Activated CD4-positive, alpha-beta memory T cell treated with anti-CD3 and anti-CD28 coated beads for 36 hours (primary cell): ENCODE measurements at regions not wholly inside any gene's neighbourhood (a gene's known extent, or its start where the extent isn't known, plus 50 kb on each side); places are given as distances from the start of the nearest gene placed in this dataset.
"Not testable (repeated sequence)": the region's sequence is repeated elsewhere in the genome, so short reads cannot be mapped to it uniquely, and the experiment has no call there.

ENCODE experiments used
- CTCF ChIA-PET: fragments of 350-600 bp; sonication (Branson Sonifier 250); formaldehyde crosslinking; loops from one replicate; lab custom pipeline; 2021; ENCODE audit warnings: antibody characterized with exemption, inconsistent platforms; lab: Charles Lee
- POLR2A ChIA-PET: fragments of 350-600 bp; sonication (Branson Sonifier 250); formaldehyde crosslinking; loops from one replicate; lab custom pipeline; 2021; ENCODE audit warnings: antibody characterized with exemption; lab: Charles Lee
- DNase-seq: peaks from one replicate; pipeline ENCODE4 v3.0.0-alpha.2; 2020
- H3K27ac Mint-ChIP-seq: one replicate; pipeline ENCODE4 v1.8.0; 2021; ENCODE audit warnings: mixed read lengths
- H3K27me3 Mint-ChIP-seq: one replicate; pipeline ENCODE4 v1.8.0; 2021; ENCODE audit warnings: mixed read lengths
- H3K36me3 Mint-ChIP-seq: one replicate; pipeline ENCODE4 v1.8.0; 2021; ENCODE audit warnings: mixed read lengths
- H3K4me1 Mint-ChIP-seq: one replicate; pipeline ENCODE4 v1.8.0; 2021; ENCODE audit warnings: low read depth, mixed read lengths
- H3K4me3 Mint-ChIP-seq: one replicate; pipeline ENCODE4 v1.8.0; 2021; ENCODE audit warnings: mild to moderate bottlenecking, mixed read lengths
- H3K9me3 Mint-ChIP-seq: one replicate; pipeline ENCODE4 v1.8.0; 2021; ENCODE audit warnings: mixed read lengths
- intact Hi-C: fragments of 100-400 bp; cut with micrococcal nuclease; formaldehyde crosslinking; loops from one replicate; pipeline ENCODE4 v1.15.1; 2023

DNA sequence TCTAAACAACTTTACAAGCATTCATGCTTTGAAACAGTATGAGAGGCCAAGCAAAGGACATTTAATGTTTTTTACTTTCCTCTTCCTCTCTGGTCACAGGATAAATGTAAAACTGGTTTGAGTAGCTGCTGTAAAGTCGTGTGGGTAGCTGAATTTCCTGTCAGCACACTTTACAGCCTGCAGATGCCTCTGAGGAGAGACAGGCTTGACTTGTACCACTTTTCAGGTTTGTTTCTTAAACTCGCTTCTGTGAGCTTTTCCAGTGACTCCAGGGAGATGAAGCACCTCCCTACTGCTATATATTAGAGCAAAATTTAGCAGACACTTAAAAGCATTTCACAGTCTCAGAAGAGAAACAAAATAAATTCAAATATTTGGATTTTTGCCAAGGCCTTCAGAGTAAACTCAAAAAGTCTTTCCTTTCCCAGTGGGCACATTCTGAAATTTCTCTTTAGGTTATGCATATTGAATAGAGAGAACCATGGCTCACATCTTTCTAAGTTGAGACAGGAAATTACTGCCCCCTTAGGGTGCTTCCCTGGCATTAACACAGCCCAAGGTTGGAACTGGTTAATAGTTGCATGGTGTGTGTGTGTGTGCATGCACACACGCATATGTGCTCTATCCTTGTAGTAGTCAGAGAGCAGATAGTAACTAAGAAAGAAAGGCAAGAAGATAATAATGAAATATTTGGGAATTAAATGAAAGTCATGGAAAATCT is 557.3 kb upstream of the MIS18BP1 start:
- H3K27me3 Mint-ChIP-seq: no peaks in the 10 kb centered on the region
- CTCF ChIA-PET: no interaction called here
- H3K4me1 Mint-ChIP-seq: no peaks in the 10 kb centered on the region
- H3K36me3 Mint-ChIP-seq: no peaks in the 10 kb centered on the region
- H3K9me3 Mint-ChIP-seq: no peaks in the 10 kb centered on the region
- POLR2A ChIA-PET: no interaction called here
- intact Hi-C loops: no loop called here
- no peak for DNase-seq
- no peak overlapping the region for H3K4me3 Mint-ChIP-seq
- no peak overlapping the region for H3K27ac Mint-ChIP-seq

DNA sequence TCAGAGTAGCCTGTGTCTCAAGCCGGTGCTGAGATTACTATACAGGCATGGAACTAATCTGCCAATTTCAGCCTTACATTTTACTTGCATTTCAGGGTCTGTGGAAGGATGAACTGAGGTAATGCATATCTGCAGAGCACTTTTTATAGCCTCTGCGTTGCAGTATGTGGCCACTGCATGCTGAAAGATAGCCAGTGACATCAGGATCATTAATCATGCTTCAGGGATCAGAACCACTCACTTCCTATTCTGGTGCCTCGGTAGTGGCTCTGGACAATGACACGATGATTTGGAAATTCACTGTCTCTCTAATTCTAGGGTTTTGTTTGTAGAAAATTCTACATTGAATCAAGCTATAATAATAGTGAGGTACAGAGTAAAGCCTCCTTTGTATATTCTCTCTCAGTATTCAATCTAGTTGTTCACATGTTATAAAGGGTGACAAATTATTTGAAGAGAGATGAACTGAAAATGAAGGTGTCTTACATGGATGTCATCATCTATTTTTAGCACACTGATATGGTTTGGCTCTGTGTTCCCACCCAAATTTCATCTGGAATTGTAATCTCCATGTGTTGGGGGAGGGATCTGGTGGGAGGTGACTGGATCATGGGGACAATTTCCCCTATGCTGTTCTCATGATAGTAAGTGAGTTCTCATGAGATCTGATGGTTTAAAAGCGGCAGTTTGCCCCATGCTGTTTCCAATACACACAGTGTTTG is 554.3 kb upstream of the MIS18BP1 start:
- H3K4me3 Mint-ChIP-seq: no peak overlapping the region
- H3K9me3 Mint-ChIP-seq: no peaks in the 10 kb centered on the region
- intact Hi-C loops: no loop called here
- H3K27me3 Mint-ChIP-seq: no peaks in the 10 kb centered on the region
- ChIA-PET POLR2A (no interaction called here), CTCF (no interaction called here)
- no peaks in the 10 kb centered on the region for H3K36me3 Mint-ChIP-seq
- DNase-seq: no peak
- H3K4me1 Mint-ChIP-seq: no peaks in the 10 kb centered on the region
- no peak overlapping the region for H3K27ac Mint-ChIP-seq

DNA sequence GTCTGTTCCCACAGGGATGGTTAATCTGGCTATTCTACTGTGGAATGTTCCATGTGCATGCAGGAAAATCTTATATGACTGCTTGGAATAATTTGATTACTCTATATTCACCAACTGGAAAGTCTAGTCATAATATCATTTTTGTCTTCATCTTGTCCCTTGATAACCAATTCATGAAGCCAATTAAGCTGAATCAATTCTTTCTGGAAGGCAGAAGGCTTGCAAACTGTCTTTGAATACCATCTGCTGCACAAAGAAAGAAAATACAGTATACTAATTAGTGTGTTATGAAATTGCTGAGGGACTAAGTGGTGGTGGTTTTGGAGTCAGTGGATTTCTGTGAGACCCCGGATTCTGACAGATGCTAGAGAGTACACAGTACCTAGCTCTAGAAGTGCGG is 546.5 kb upstream of the MIS18BP1 start:
- ChIA-PET POLR2A (no interaction called here), CTCF (no interaction called here)
- Mint-ChIP-seq H3K27me3 (no peaks in the 10 kb centered on the region), H3K4me3 (no peak overlapping the region), H3K9me3 (no peaks in the 10 kb centered on the region), H3K27ac (no peak overlapping the region), H3K36me3 (no peaks in the 10 kb centered on the region), H3K4me1 (no peaks in the 10 kb centered on the region)
- DNase-seq: no peak
- intact Hi-C loops: no loop called here

DNA sequence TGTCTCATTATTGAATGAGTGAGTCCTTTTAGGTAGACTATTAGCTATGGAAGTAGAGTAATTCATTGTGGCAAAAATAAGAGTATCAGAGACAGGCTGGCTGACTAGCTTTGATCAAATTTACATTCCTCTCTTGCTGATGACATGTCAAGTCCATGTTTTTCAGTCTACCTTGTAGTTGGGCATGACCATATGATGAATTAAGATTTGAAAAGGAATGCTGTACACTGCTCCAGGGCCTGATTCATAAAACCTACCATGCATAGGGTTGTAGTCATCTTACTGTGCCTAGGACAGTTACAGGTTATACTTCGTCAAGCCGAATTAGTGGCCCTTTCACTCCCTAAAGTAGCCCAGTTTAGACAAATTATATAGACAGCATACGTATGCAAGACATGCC is 545.7 kb upstream of the MIS18BP1 start:
- no peak overlapping the region for H3K27ac Mint-ChIP-seq
- intact Hi-C loops: no loop called here
- no peaks in the 10 kb centered on the region for H3K27me3 Mint-ChIP-seq
- no peaks in the 10 kb centered on the region for H3K9me3 Mint-ChIP-seq
- POLR2A ChIA-PET: no interaction called here
- H3K36me3 Mint-ChIP-seq: no peaks in the 10 kb centered on the region
- H3K4me1 Mint-ChIP-seq: no peaks in the 10 kb centered on the region
- CTCF ChIA-PET: no interaction called here
- no peak overlapping the region for H3K4me3 Mint-ChIP-seq
- DNase-seq: no peak

DNA sequence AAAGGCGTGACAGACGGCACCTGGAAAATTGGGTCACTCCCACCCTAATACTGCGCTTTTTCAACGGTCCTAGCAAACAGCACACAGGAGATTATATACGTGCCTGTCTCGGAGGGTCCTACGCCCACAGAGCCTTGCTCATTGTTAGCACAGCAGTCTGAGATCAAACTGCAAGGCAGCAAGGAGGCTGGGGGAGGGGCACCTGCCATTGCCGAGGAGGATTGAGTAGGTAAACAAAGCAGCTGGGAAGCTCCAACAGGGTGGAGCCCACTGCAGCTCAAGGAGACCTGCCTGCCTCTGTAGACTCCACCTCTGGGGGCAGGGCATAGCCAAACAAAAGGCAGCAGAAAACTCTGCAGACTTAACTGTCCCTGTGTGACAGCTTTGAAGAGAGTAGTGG is 543.0 kb upstream of the MIS18BP1 start:
- H3K27me3 Mint-ChIP-seq, POLR2A ChIA-PET, CTCF ChIA-PET, DNase-seq, H3K4me3 Mint-ChIP-seq, H3K9me3 Mint-ChIP-seq, H3K27ac Mint-ChIP-seq, H3K36me3 Mint-ChIP-seq, intact Hi-C loops, H3K4me1 Mint-ChIP-seq: not testable (repeated sequence)

DNA sequence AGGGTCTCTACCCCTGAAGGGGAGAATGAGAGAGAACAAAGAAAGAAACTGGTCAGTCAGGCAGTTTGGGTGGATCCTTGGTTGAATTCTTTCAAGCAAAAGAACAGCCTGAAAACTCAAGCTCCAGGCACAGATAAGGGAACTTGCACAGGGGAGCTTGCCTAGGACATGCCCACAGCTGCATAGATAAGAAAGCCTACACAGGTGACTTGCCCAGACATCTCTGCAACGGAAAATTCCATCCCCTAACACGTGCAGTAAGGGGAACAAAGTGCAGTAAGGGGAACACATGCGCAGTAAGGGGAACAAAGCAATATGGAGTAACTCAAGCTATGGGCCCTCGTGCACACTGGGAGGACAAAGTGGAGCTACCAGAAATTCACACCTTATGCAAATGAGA is 540.1 kb upstream of the MIS18BP1 start:
- CTCF ChIA-PET: no interaction called here
- H3K27me3 Mint-ChIP-seq: no peaks in the 10 kb centered on the region
- no peaks in the 10 kb centered on the region for H3K4me1 Mint-ChIP-seq
- H3K36me3 Mint-ChIP-seq: no peaks in the 10 kb centered on the region
- POLR2A ChIA-PET: no interaction called here
- no peak overlapping the region for H3K4me3 Mint-ChIP-seq
- H3K9me3 Mint-ChIP-seq: peaks cover 3% of the 10 kb centered on the region
- no peak for DNase-seq
- intact Hi-C loops: no loop called here
- H3K27ac Mint-ChIP-seq: no peak overlapping the region

DNA sequence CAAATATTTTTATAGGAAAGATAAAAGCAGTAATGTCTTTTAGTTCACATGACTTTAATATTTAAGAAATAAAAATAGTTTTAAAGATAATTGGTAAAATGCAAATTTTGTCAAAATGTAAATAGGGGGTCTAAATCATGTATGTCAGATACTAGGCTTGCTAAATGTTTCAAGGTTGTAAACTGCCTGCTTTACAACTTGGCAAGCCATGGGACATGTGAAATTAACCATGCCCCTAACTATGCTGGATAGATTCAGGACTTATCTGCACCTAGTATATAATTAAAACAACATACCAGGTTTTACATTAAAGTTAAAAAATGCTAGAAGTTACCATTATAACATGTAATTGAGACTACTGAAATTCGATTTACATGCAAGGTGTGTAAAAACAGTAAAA is 537.3 kb upstream of the MIS18BP1 start:
- Mint-ChIP-seq H3K4me1 (no peaks in the 10 kb centered on the region), H3K36me3 (no peaks in the 10 kb centered on the region), H3K9me3 (peaks cover 18% of the 10 kb centered on the region), H3K4me3 (no peak overlapping the region), H3K27me3 (no peaks in the 10 kb centered on the region), H3K27ac (no peak overlapping the region)
- POLR2A ChIA-PET: no interaction called here
- DNase-seq: no peak
- CTCF ChIA-PET: no interaction called here
- intact Hi-C loops: no loop called here

DNA sequence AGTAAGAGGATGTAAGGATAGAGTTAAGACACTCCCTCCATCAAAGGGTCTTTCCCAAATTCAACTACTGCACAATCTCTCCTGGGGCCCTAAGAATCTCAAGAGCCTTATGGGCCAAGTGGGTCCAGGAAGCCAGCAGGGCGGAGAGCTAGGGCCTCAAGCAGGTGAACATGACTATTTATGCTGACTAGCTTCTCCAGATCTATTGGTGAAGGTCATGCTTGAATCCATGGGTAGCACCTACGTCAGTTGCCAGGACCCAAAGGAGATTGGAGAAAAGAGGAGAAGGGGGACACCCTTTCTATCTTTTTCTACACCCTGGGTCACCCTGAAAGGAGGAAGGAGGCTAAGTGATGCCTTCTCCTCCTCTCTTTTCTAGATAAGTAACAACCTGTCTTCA is 534.2 kb upstream of the MIS18BP1 start:
- Mint-ChIP-seq H3K27me3 (no peaks in the 10 kb centered on the region), H3K4me1 (no peaks in the 10 kb centered on the region), H3K27ac (no peak overlapping the region), H3K36me3 (no peaks in the 10 kb centered on the region), H3K9me3 (peaks cover 34% of the 10 kb centered on the region), H3K4me3 (no peak overlapping the region)
- intact Hi-C loops: no loop called here
- ChIA-PET CTCF (no interaction called here), POLR2A (no interaction called here)
- DNase-seq: no peak

DNA sequence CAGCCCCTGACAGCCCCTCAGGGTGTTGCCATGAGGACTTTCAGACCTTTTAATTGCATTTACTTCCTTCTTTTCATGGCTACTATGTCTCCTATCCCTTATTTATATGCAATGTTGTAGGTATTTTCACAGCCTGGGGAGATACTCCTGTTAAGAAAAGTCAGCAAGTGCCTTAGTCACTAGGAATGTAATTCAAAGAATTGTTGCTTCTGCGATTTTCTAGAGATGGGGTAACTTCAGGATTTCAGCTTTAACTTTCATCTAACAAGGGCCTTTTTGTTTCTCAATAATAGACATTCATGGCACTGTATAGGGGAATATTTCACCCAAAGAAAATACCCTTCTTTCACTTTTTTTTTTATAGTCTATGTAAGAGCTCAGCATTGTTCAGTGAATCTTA is 533.3 kb upstream of the MIS18BP1 start:
- Mint-ChIP-seq H3K36me3 (no peaks in the 10 kb centered on the region), H3K4me3 (no peak overlapping the region), H3K9me3 (peaks cover 34% of the 10 kb centered on the region), H3K4me1 (no peaks in the 10 kb centered on the region), H3K27ac (no peak overlapping the region), H3K27me3 (no peaks in the 10 kb centered on the region)
- CTCF ChIA-PET: no interaction called here
- intact Hi-C loops: no loop called here
- DNase-seq: no peak
- POLR2A ChIA-PET: no interaction called here

DNA sequence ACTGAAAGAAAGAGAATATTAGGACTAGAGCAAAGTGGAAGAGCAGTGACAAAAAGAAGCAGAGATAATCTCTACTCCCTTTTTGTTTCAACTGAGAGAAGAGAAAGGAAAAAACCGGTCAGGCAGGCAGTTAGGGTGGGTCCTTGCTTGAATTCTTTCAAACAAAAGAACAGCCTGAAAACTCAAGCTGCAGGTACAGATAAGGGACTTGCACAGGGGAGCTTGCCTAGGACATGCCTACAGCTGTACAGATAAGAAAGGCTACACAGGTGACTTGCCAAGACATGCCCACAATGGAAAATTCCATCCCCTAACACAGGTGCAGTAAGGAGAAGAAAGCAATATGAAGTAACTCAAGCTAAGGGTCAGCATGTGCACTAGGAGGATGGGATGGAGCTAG is 532.2 kb upstream of the MIS18BP1 start:
- ChIA-PET POLR2A (no interaction called here), CTCF (no interaction called here)
- no peaks in the 10 kb centered on the region for H3K27me3 Mint-ChIP-seq
- H3K9me3 Mint-ChIP-seq: peaks cover 41% of the 10 kb centered on the region
- H3K4me3 Mint-ChIP-seq: no peak overlapping the region
- no peaks in the 10 kb centered on the region for H3K36me3 Mint-ChIP-seq
- intact Hi-C loops: no loop called here
- H3K27ac Mint-ChIP-seq: no peak overlapping the region
- no peak for DNase-seq
- no peaks in the 10 kb centered on the region for H3K4me1 Mint-ChIP-seq

DNA sequence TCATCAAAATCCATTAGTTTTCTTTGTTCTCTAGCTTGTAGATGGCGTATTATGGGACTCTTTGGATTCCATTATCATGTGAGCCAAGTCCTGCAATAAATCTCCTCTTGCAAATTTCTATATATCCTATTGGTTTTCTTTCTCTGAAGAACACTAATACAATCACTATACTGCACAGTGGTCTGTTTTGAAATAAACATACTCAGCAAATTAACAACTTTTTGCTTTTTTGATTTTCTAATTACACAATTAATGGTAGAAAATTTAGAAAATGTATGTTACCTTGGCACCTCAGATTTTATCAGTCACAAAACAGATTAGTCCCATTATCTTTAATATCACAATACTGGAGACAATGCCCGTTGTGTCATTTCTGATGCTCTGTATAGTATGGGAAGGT is 513.2 kb upstream of the MIS18BP1 start:
- intact Hi-C loops: no loop called here
- DNase-seq: no peak
- Mint-ChIP-seq H3K27ac (no peak overlapping the region), H3K4me1 (no peaks in the 10 kb centered on the region), H3K27me3 (no peaks in the 10 kb centered on the region), H3K4me3 (no peak overlapping the region), H3K36me3 (no peaks in the 10 kb centered on the region), H3K9me3 (peaks cover 19% of the 10 kb centered on the region)
- ChIA-PET CTCF (no interaction called here), POLR2A (no interaction called here)

DNA sequence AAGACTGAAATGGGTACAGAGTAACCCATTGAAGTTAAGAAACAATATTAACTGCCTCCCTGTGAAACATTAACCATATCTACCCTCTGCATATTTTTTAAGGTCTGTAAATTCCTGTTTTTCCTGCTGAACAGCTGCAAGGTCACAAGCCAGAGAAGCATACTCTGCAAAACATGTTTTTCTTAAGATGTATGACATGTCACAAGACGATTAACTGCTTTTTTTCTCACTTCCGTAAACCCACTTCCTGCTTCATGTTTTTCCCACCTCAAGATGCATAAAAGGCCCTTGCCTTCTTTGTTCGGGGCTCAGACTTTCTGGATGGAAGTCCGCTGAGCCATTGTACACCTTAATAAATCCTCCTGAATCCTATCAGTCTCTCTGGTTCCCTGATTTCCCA is 504.7 kb upstream of the MIS18BP1 start:
- no peaks in the 10 kb centered on the region for H3K4me1 Mint-ChIP-seq
- no peaks in the 10 kb centered on the region for H3K36me3 Mint-ChIP-seq
- H3K27me3 Mint-ChIP-seq: no peaks in the 10 kb centered on the region
- CTCF ChIA-PET: no interaction called here
- no peak for DNase-seq
- peaks cover 20% of the 10 kb centered on the region for H3K9me3 Mint-ChIP-seq
- H3K4me3 Mint-ChIP-seq: no peak overlapping the region
- no peak overlapping the region for H3K27ac Mint-ChIP-seq
- POLR2A ChIA-PET: no interaction called here
- intact Hi-C loops: no loop called here

DNA sequence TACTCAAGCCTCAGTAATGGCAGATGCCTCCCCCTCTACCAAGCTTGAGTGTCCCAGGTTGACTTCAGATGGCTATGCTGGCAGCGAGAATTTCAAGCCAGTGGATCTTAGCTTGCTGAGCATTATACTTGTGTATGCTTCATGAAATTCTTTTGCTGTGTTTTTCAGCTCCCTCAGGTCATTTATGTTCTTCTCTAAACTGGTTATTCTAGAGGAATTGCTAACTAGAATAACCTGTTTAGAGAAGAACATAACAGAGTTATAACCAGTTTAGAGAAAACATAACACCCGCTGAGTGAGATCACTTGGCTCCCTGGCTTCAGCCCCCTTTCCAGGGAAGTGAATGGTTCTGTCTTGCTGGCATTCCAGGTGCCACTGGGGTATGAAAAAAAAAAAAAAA is 503.4 kb upstream of the MIS18BP1 start:
- H3K27ac Mint-ChIP-seq, intact Hi-C loops, POLR2A ChIA-PET, H3K36me3 Mint-ChIP-seq, CTCF ChIA-PET, H3K4me3 Mint-ChIP-seq, H3K4me1 Mint-ChIP-seq, DNase-seq, H3K27me3 Mint-ChIP-seq: not testable (repeated sequence)
- H3K9me3 Mint-ChIP-seq: peaks cover 23% of the 10 kb centered on the region
